GM21381 (cell line): ENCODE measurements at regions not wholly inside any gene's neighbourhood (a gene's known extent, or its start where the extent isn't known, plus 50 kb on each side); places are given as distances from the start of the nearest gene placed in this dataset.
"Not testable (repeated sequence)": the region's sequence is repeated elsewhere in the genome, so short reads cannot be mapped to it uniquely, and the experiment has no call there.

Experiments
- ATAC-seq: cut with Tn5 transposase; IDR thresholded peaks from one replicate; pipeline ENCODE4 v1.9.1; 2021; ENCODE audit warnings: mild to moderate bottlenecking, moderate library complexity; ENCODE audit not compliant: unreplicated experiment

DNA sequence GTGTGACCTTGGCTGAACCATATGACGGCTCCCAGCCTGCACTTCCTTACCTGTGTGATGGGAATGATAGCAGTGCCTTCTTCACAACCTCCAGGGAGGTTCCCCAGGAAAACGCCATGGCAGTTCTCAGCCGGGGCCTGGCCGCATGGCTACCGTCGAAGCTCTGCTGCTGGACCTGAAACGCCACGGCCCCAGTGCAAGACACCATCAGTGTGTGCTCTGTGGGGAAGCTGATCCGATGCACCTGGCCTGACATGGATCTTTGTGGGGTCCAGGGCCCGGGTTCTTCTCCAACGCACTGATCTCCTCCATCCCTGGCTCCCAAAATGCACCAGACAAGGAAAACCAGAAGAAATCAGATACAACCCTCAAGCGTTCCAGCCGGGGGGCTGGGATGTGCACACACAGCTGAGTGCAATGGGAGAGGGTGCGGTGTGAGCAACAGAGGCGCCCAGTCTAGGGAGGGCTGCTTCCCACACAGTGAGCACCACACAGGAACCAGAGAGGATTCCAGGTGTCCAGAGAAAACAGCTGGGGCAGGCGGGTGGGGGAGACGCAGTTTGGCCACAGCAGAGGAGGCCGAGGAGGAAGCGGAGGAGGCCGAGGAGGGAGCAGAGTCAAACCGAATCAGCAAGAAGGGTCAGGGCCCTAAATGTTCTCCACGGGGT lies 54.3 kb upstream of the ZNF469 start:
- ATAC-seq: no peak

DNA sequence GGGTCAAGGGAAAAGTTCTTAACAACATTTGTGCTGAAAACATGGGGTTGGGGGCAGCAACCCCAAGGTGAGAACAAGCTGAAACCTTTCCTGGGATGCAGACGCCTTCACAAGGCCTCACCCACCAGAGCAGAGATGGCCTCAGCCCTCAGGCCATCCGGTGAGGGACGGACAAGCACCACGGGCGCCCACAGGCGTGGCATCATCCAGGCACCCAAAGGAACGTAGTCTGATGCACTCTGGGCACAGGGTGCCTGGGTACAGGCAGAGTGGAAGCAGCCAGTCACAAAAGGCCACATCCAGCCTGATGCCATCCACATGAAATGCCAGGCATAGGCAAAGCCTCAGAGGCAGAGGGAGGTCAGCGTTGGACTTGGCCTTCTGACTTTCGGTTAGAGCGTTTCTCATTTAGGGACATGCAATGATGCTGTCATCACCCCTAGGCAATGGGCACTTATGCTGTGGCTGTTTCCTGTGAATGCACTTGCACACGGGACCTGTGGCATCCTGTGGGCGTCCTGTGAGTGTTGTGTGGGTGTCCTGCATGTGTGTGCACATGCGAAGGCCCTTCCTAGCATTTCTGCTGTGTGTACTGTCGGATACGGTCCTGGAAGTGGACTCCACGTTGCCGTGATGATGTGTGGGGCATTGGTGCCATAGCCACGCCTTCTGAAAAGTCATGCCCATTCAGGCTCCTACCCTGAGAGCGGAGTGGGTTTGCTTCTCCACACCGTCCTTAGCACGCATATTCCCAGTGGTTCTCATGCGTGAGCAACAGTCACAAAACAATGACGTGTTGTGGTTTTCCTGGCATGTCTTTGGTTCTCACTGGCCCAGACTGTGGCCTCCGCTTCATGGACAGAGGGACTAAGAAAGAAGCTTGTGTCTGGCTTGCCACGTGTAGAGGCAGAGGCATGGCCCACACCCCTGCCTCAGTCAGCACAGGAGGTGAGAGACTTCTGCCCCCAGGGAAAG lies 52.7 kb upstream of the ZNF469 start:
- ATAC-seq: no peak

DNA sequence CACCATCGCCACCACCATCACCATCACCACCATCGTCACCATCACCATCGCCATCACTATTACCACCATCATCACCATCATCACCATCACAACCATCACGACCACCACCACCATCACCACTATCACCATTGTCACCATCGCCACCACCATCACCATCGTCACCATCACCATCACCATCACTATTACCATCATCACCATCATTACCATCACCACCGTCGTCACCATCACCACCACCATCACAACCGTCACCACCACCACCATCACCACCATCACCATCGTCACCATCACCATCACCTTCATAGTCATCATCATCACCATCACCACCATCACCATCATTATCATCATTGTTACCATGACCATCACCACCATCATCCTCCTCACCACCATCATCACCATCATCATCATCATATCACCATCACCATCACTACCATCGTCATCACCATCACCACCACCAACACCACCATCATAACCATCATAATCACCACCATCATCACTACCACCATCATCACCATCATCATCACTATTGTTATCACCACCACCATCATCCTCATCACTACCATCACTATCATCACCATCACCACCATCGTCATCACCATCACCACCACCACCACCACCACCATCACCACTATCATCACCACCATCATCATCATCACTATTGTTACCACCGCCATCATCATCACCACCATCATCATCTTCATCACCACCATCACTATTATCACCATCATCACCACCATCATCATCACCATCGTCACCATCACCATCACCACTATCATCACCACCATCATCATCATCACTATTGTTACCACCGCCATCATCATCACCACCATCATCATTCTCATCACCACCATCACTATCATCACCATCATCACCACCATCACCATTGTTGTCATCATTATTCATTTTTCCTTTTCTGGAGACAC lies 51.5 kb upstream of the ZNF469 start:
- ATAC-seq: no peak

DNA sequence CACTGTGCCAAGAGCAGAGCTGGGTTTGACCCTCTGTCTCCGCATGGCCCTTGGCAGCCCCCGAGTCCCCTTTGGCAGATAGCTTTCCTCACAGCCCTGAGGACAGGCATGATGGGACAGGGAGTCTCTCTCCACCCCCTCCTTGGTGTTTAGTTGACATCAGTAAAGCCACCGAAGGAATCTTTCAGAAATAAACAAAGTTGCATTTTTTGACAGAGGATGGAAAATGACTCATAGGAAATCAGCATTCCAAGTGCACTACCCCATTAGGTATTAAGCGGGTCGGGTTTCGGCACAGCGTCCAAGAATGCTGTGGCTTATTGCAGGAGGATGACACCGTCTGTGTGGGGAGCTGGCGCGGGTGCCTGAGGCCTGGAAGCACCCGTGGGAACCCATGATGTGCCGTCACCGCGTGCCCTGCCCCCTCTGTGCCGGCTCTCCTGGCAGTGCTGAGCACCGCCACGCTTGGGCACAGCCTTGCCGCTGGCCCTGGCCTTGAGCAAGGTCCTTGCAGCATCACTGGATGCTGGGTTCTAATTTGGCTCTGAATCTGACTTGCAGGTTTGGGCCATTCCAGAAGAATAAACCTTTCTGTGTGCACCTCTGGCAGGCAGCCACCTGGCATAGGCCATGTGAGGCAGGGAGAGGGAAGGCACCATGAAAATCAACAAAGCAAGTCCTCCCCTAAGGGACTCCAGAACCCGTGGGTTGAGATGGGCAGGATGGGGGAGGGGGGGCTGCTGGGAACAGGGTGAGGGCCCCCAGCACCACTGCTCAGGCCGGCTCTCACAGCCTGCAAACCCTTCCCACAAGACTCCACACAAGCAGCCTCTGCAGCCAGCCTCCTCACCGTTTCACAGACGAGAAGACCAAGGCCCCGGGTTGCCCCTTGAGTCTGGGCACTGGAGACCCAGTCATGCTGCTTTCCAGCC lies 50.5 kb upstream of the ZNF469 start:
- ATAC-seq: no peak

- not testable (repeated sequence) for ATAC-seq
Observed at GRCh38 chr16:88332921-88333825, 49.6 kb upstream of the ZNF469 start.
